CD14-positive monocyte (primary cell): ENCODE measurements at regions not wholly inside any gene's neighbourhood (a gene's known extent, or its start where the extent isn't known, plus 50 kb on each side); places are given as distances from the start of the nearest gene placed in this dataset.

Experiments
- DNase-seq, 3 donors: peaks; one replicate each; pipeline ENCODE4 v3.0.0-alpha.2; 2011 to 2022
- H2AFZ ChIP-seq: 2 replicates; pipeline ENCODE4 v1.6.0; 2012; ENCODE audit warnings: mild to moderate bottlenecking, low read depth, low read length, inconsistent platforms; ENCODE audit not compliant: insufficient read depth, poor library complexity, severe bottlenecking
- H3K27ac ChIP-seq, 2 donors: 1 replicate in 1 of 2; 2 replicates in 1 of 2; pipeline ENCODE4 v1.5.1; 2012 to 2013; ENCODE audit warnings: low read length in 2 of 2, control low read depth in 1 of 2, inconsistent platforms in 1 of 2, low read depth in 1 of 2, mild to moderate bottlenecking in 1 of 2
- H3K27me3 ChIP-seq, 2 donors: one replicate each; pipeline versions ENCODE4 v1.6.0 to v1.6.1; 2011 to 2013; ENCODE audit warnings: low read length in 2 of 2; ENCODE audit not compliant: control insufficient read depth in 2 of 2, insufficient read depth in 2 of 2
- H3K36me3 ChIP-seq, 2 donors: replicated peaks in 1 of 2; 1 replicate in 1 of 2; 2 replicates in 1 of 2; pipeline versions ENCODE4 v1.5.1 to v1.6.1; 2012 to 2013; ENCODE audit warnings: low read length in 2 of 2, control low read depth in 1 of 2, inconsistent platforms in 1 of 2, mild to moderate bottlenecking in 1 of 2; ENCODE audit not compliant: insufficient read depth in 2 of 2, control insufficient read depth in 1 of 2
- H3K4me1 ChIP-seq, 2 donors: 1 replicate in 1 of 2; 2 replicates in 1 of 2; pipeline versions ENCODE4 v1.5.1 to v1.6.1; 2012 to 2013; ENCODE audit warnings: low read length in 2 of 2, control low read depth in 1 of 2, inconsistent platforms in 1 of 2, mild to moderate bottlenecking in 1 of 2, moderate library complexity in 1 of 2; ENCODE audit not compliant: insufficient read depth in 2 of 2, control insufficient read depth in 1 of 2
- H3K4me2 ChIP-seq: replicated peaks from 2 replicates; pipeline ENCODE3; 2012; ENCODE audit warnings: low read length, moderate library complexity, mild to moderate bottlenecking; ENCODE audit not compliant: poor library complexity, severe bottlenecking; ENCODE audit errors: extremely low read depth
- H3K4me3 ChIP-seq, 3 experiments: fragments of 200-600 bp in 1 of 3; sonication (generic) in 1 of 3; replicated peaks in 1 of 3; 1 replicate in 2 of 3; 2 replicates in 1 of 3; pipeline ENCODE4 v1.5.1; 2011 to 2013; ENCODE audit warnings: low read length in 3 of 3, mild to moderate bottlenecking in 3 of 3, control low read depth in 2 of 3, low read depth in 2 of 3, inconsistent platforms in 1 of 3, moderate library complexity in 1 of 3
- H3K79me2 ChIP-seq: 2 replicates; pipeline ENCODE4 v1.6.0; 2012; ENCODE audit warnings: mild to moderate bottlenecking, control low read depth, inconsistent platforms, low read length, moderate library complexity; ENCODE audit not compliant: insufficient read depth
- H3K9ac ChIP-seq: 2 replicates; pipeline ENCODE4 v1.6.0; 2017; ENCODE audit warnings: low read length, mild to moderate bottlenecking; ENCODE audit not compliant: insufficient read depth, poor library complexity, severe bottlenecking
- H3K9me3 ChIP-seq, 2 donors: replicated peaks in 1 of 2; 1 replicate in 1 of 2; 2 replicates in 1 of 2; pipeline versions ENCODE4 v1.5.1 to v1.6.1; 2012 to 2013; ENCODE audit warnings: low read length in 2 of 2, control low read depth in 1 of 2; ENCODE audit not compliant: control insufficient read depth in 1 of 2, insufficient read depth in 1 of 2
- H4K20me1 ChIP-seq: 2 replicates; pipeline ENCODE4 v1.6.0; 2012; ENCODE audit warnings: mild to moderate bottlenecking, low read length, control low read depth, moderate library complexity; ENCODE audit not compliant: insufficient read depth
- H3K27ac Mint-ChIP-seq, 7 donors: one replicate each; pipeline ENCODE4 v1.8.0; 2020; ENCODE audit warnings: mild to moderate bottlenecking in 7 of 7, mixed read lengths in 7 of 7, moderate library complexity in 6 of 7, inconsistent platforms in 2 of 7
- H3K27me3 Mint-ChIP-seq, 3 donors: one replicate each; pipeline ENCODE4 v1.8.0; 2021 to 2022; ENCODE audit warnings: low read depth in 3 of 3, mild to moderate bottlenecking in 3 of 3, mixed read lengths in 3 of 3, moderate library complexity in 3 of 3, inconsistent platforms in 1 of 3
- H3K36me3 Mint-ChIP-seq, 2 donors: one replicate each; pipeline ENCODE4 v1.8.0; 2020; ENCODE audit warnings: mixed read lengths in 2 of 2, inconsistent platforms in 1 of 2, mild to moderate bottlenecking in 1 of 2
- H3K4me1 Mint-ChIP-seq: one replicate; pipeline ENCODE4 v1.8.0; 2020; ENCODE audit warnings: mild to moderate bottlenecking, mixed read lengths
- H3K4me3 Mint-ChIP-seq, 2 donors: one replicate each; pipeline ENCODE4 v1.8.0; 2020; ENCODE audit warnings: mild to moderate bottlenecking in 2 of 2, mixed read lengths in 2 of 2, moderate library complexity in 1 of 2
- H3K9me3 Mint-ChIP-seq, 7 donors: one replicate each; pipeline ENCODE4 v1.8.0; 2020 to 2022; ENCODE audit warnings: mixed read lengths in 7 of 7, mild to moderate bottlenecking in 6 of 7, moderate library complexity in 6 of 7, inconsistent platforms in 2 of 7
- CTCF ChIP-seq: fragments of 200-600 bp; IDR thresholded peaks from one replicate; pipeline ENCODE4 v1.8.0; 2022; ENCODE audit warnings: antibody characterized with exemption, mild to moderate bottlenecking
- WGBS: methylation state at CpG from one replicate; pipeline ENCODE4 v1.1.5; 2013; ENCODE audit warnings: missing lambda C conversion rate; ENCODE audit not compliant: insufficient coverage; 5-methylcytosine and 5-hydroxymethylcytosine counted together
- intact Hi-C, 2 donors: fragments of 100-400 bp; cut with micrococcal nuclease; formaldehyde crosslinking; loops; one replicate each; pipeline versions ENCODE4 v1.15.0 to v1.15.1; 2023

DNA sequence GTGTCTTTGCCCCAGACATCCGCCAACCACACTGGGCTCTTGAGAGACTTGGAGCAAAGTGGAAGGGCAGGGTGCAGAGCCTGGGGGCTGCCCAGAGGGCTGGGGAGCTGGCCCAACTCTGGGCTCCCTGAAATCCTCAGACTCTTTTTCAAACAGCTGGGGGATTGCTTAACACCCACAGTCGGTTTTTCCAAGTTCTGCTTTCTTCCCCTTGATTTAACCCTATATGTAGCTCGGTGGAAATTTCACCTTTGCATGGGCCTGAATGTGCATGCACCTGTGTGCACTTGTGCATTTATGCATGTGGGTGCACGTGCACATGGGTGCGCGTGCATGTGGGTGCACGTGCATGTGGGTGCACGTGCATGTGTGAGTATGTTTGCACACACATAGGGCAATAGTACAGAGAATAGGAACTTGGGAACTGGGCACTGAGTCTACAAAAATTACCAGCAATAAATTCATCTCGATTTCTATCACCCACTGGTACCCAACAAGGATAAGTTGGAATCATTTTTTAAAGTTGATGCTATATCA lies 52.3 kb upstream of the RFLNA start:
- Histone ChIP-seq H3K27ac (peak overlapping the region in 1 of 2 donors; percentile 43), H3K79me2 (peaks cover 13% of the 10 kb centered on the region), H3K9me3 (peaks cover 20 to 26% of the 10 kb centered on the region in 2 donors), H3K4me3 (peak overlapping the region in 1 of 3 experiments; percentile 50), H4K20me1 (no peaks in the 10 kb centered on the region), H3K27me3 (no peaks in the 10 kb centered on the region), H3K4me2 (peak overlapping the region; percentile 55), H2AFZ (no peak overlapping the region), H3K9ac (no peak overlapping the region), H3K36me3 (no peaks in the 10 kb centered on the region), H3K4me1 (peaks cover 41 to 54% of the 10 kb centered on the region in 2 donors)
- intact Hi-C loops: no loop called here
- H3K4me3 Mint-ChIP-seq: peak overlapping the region; percentile 48 to 57
- no peak for TF ChIP-seq CTCF
- WGBS: 38% methylated on average over 6 of the region's 9 CpGs
- peaks cover 51% of the 10 kb centered on the region for H3K4me1 Mint-ChIP-seq
- peaks cover 3 to 8% of the 10 kb centered on the region in 2 donors for H3K36me3 Mint-ChIP-seq
- H3K27me3 Mint-ChIP-seq: peaks cover 0 to 6% (median 0%) of the 10 kb centered on the region in 3 donors
- H3K9me3 Mint-ChIP-seq: peaks cover 20 to 31% (median 28%) of the 10 kb centered on the region in 7 donors
- peak; percentile 37 to 64 (median 62) for DNase-seq
- peak overlapping the region in 6 of 7 donors; percentile 3 to 82 (median 33) for H3K27ac Mint-ChIP-seq

- Histone ChIP-seq H3K9me3 (peaks cover 20 to 31% of the 10 kb centered on the region in 2 donors), H4K20me1 (no peaks in the 10 kb centered on the region), H3K9ac (no peak overlapping the region), H3K4me2 (no peak overlapping the region), H3K4me1 (peaks cover 47 to 67% of the 10 kb centered on the region in 2 donors), H3K79me2 (peaks cover 13% of the 10 kb centered on the region), H3K27ac (no peak overlapping the region), H3K36me3 (no peaks in the 10 kb centered on the region), H2AFZ (no peak overlapping the region), H3K4me3 (no peak overlapping the region), H3K27me3 (no peaks in the 10 kb centered on the region)
- H3K9me3 Mint-ChIP-seq: peaks cover 20 to 34% (median 29%) of the 10 kb centered on the region in 7 donors
- H3K36me3 Mint-ChIP-seq: peaks cover 3 to 8% of the 10 kb centered on the region in 2 donors
- H3K4me1 Mint-ChIP-seq: peaks cover 58% of the 10 kb centered on the region
- WGBS: 100% methylated on average over 2 of the region's 4 CpGs
- intact Hi-C loops: no loop called here
- H3K4me3 Mint-ChIP-seq: no peak overlapping the region
- peaks cover 0 to 6% (median 0%) of the 10 kb centered on the region in 3 donors for H3K27me3 Mint-ChIP-seq
- no peak for DNase-seq
- no peak overlapping the region for H3K27ac Mint-ChIP-seq
- TF ChIP-seq CTCF: no peak
Observed at GRCh38 chr12:124243936-124244335, 51.0 kb upstream of the RFLNA start.
